H9 (cell line): ENCODE measurements at regions not wholly inside any gene's neighbourhood (a gene's known extent, or its start where the extent isn't known, plus 50 kb on each side); places are given as distances from the start of the nearest gene placed in this dataset.

Experiments used
- DNase-seq: peaks from one replicate; pipeline ENCODE4 v3.0.0-alpha.2; 2017
- H2AFZ ChIP-seq: one replicate; pipeline ENCODE4 v1.6.1; 2013; ENCODE audit warnings: mild to moderate bottlenecking, low read length, control low read depth, moderate library complexity
- H2AK5ac ChIP-seq: 2 replicates; pipeline ENCODE4 v1.6.1; 2013; ENCODE audit warnings: low read length, control low read depth, mixed read lengths; ENCODE audit not compliant: insufficient read length
- H2BK120ac ChIP-seq: one replicate; pipeline ENCODE4 v1.6.1; 2013; ENCODE audit warnings: low read depth, mild to moderate bottlenecking, low read length, control low read depth, inconsistent platforms; ENCODE audit not compliant: poor library complexity, severe bottlenecking
- H2BK12ac ChIP-seq: 2 replicates; pipeline ENCODE4 v1.6.1; 2013; ENCODE audit warnings: low read length, control low read depth, mixed read lengths, low read depth; ENCODE audit not compliant: insufficient read length
- H2BK15ac ChIP-seq: 2 replicates; pipeline ENCODE4 v1.6.1; 2013; ENCODE audit warnings: low read depth, low read length, control low read depth
- H2BK20ac ChIP-seq: one replicate; pipeline ENCODE4 v1.6.1; 2013; ENCODE audit warnings: low read depth, mild to moderate bottlenecking, low read length, control low read depth, inconsistent platforms; ENCODE audit not compliant: poor library complexity, severe bottlenecking
- H2BK5ac ChIP-seq: 2 replicates; pipeline ENCODE4 v1.6.1; 2013; ENCODE audit warnings: low read length, control low read depth, mixed read lengths; ENCODE audit not compliant: insufficient read length
- H3K14ac ChIP-seq: 2 replicates; pipeline ENCODE4 v1.6.1; 2013; ENCODE audit warnings: low read length, control low read depth; ENCODE audit not compliant: insufficient read depth
- H3K18ac ChIP-seq: 2 replicates; pipeline ENCODE4 v1.6.1; 2013; ENCODE audit warnings: low read depth, mild to moderate bottlenecking, mixed read lengths, low read length, control low read depth; ENCODE audit not compliant: insufficient read length
- H3K23ac ChIP-seq: 2 replicates; pipeline ENCODE4 v1.6.1; 2013; ENCODE audit warnings: low read length, control low read depth, mixed read lengths, low read depth; ENCODE audit not compliant: insufficient read length
- H3K23me2 ChIP-seq: 2 replicates; pipeline ENCODE4 v1.6.1; 2013; ENCODE audit warnings: low read depth, mild to moderate bottlenecking, mixed read lengths, low read length, control low read depth; ENCODE audit not compliant: insufficient read length, poor library complexity, severe bottlenecking
- H3K27ac ChIP-seq: 2 replicates; pipeline ENCODE4 v1.5.1; 2013; ENCODE audit warnings: low read length, control low read depth, mixed read lengths, low read depth; ENCODE audit not compliant: insufficient read length
- H3K27me3 ChIP-seq: 2 replicates; pipeline ENCODE4 v1.6.1; 2013; ENCODE audit warnings: low read length, control low read depth, inconsistent platforms; ENCODE audit not compliant: insufficient read depth
- H3K4ac ChIP-seq: 2 replicates; pipeline ENCODE4 v1.6.1; 2013; ENCODE audit warnings: low read depth, mild to moderate bottlenecking, control low read depth, inconsistent platforms, low read length, moderate library complexity
- H3K4me1 ChIP-seq: 2 replicates; pipeline ENCODE4 v1.6.1; 2013; ENCODE audit warnings: low read length, control low read depth, inconsistent platforms; ENCODE audit not compliant: insufficient read depth
- H3K4me2 ChIP-seq: 2 replicates; pipeline ENCODE4 v1.6.1; 2013; ENCODE audit warnings: low read length, control low read depth, mixed read lengths; ENCODE audit not compliant: insufficient read length, insufficient read depth
- H3K56ac ChIP-seq: 2 replicates; pipeline ENCODE4 v1.6.1; 2013; ENCODE audit warnings: low read depth, mild to moderate bottlenecking, mixed read lengths, low read length, control low read depth; ENCODE audit not compliant: insufficient read length
- H3K79me1 ChIP-seq: 2 replicates; pipeline ENCODE4 v1.6.1; 2013; ENCODE audit warnings: low read depth, mild to moderate bottlenecking, moderate library complexity, low read length, control low read depth, inconsistent platforms; ENCODE audit not compliant: insufficient read depth, poor library complexity, severe bottlenecking
- H3K79me2 ChIP-seq: 2 replicates; pipeline ENCODE4 v1.6.1; 2013; ENCODE audit warnings: low read length, control low read depth, inconsistent platforms; ENCODE audit not compliant: insufficient read depth
- H3K9ac ChIP-seq: 2 replicates; pipeline ENCODE4 v1.6.1; 2013; ENCODE audit warnings: low read length, control low read depth, mixed read lengths; ENCODE audit not compliant: insufficient read length; ENCODE audit errors: extremely low read depth
- H3K9me3 ChIP-seq: one replicate; pipeline ENCODE4 v1.6.1; 2013; ENCODE audit warnings: low read depth, low read length, inconsistent platforms; ENCODE audit not compliant: control insufficient read depth
- H3T11ph ChIP-seq: one replicate; pipeline ENCODE4 v1.6.1; 2013; ENCODE audit warnings: mild to moderate bottlenecking, low read length, control low read depth, inconsistent platforms
- H4K20me1 ChIP-seq: one replicate; pipeline ENCODE4 v1.6.1; 2013; ENCODE audit not compliant: control insufficient read depth, insufficient read length, insufficient read depth
- H4K5ac ChIP-seq: 2 replicates; pipeline ENCODE4 v1.6.1; 2013; ENCODE audit warnings: low read depth, mild to moderate bottlenecking, mixed read lengths, low read length, control low read depth; ENCODE audit not compliant: insufficient read length
- H4K8ac ChIP-seq: replicated peaks from 2 replicates; pipeline ENCODE4 v1.6.1; 2013; ENCODE audit warnings: low read length, control low read depth, mixed read lengths, low read depth; ENCODE audit not compliant: insufficient read length
- H4K91ac ChIP-seq: 2 replicates; pipeline ENCODE4 v1.6.1; 2013; ENCODE audit warnings: low read depth, mild to moderate bottlenecking, moderate library complexity, mixed read lengths, low read length, control low read depth; ENCODE audit not compliant: insufficient read length
- H3K27ac Mint-ChIP-seq, 3 experiments: 2 replicates in 2 of 3; 3 replicates in 1 of 3; pipeline ENCODE4 v1.8.0; 2020 to 2021; ENCODE audit warnings: mixed read lengths in 3 of 3, mild to moderate bottlenecking in 1 of 3, moderate library complexity in 1 of 3
- H3K27me3 Mint-ChIP-seq: 2 replicates; pipeline ENCODE4 v1.8.0; 2021; ENCODE audit warnings: low read depth, mild to moderate bottlenecking, moderate library complexity, mixed read lengths
- H3K36me3 Mint-ChIP-seq, 3 experiments: 2 replicates in 2 of 3; 3 replicates in 1 of 3; pipeline ENCODE4 v1.8.0; 2020 to 2021; ENCODE audit warnings: low read depth in 3 of 3, mixed read lengths in 3 of 3; ENCODE audit not compliant: insufficient read depth in 1 of 3
- H3K4me1 Mint-ChIP-seq, 2 experiments: 2 replicates each; pipeline ENCODE4 v1.8.0; 2020; ENCODE audit warnings: mixed read lengths in 2 of 2
- H3K4me3 Mint-ChIP-seq, 2 experiments: 2 replicates in 1 of 2; 3 replicates in 1 of 2; pipeline ENCODE4 v1.8.0; 2020 to 2021; ENCODE audit warnings: mild to moderate bottlenecking in 2 of 2, mixed read lengths in 2 of 2, moderate library complexity in 1 of 2
- H3K9me3 Mint-ChIP-seq, 2 experiments: 2 replicates in 1 of 2; 3 replicates in 1 of 2; pipeline ENCODE4 v1.8.0; 2020; ENCODE audit warnings: mild to moderate bottlenecking in 2 of 2, mixed read lengths in 2 of 2, moderate library complexity in 1 of 2
- WGBS: extraction: QIAGEN DNeasy Blood & Tissue Kit; methylation state at CpG from one replicate; pipeline ENCODE4 v1.1.7; 2013; ENCODE audit warnings: missing lambda C conversion rate, low lambda C conversion rate, mixed read lengths; ENCODE audit not compliant: insufficient read length; ENCODE audit errors: extremely low coverage; 5-methylcytosine and 5-hydroxymethylcytosine counted together
- TF ChIP-seq, protein P1 (sequence below): fragments of 200-600 bp; sonication (generic); conservative IDR thresholded peaks from 3 replicates; pipeline ENCODE4 v1.8.0; 2021; ENCODE audit warnings: antibody characterized with exemption, mild to moderate bottlenecking

DNA sequence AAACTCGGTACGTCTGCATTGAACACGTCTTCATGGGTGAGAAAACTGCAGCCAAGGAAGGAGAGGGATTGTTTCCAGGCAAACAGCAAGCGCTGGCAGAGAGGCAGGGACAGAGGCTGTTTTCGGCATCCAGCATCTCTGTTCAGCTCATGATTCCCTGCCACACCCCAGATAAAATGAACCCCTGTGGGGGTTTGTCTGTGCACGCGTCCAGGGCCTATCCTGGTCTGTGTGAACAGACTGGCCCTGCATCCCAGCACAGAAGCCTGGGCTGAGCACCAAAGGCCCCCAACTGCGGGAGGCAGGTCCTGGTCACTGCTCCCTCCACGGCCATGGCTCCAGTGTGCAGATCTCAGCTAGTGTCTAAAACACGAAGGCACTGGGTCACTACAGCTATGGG lies 83.3 kb upstream of the FAM20C start:
- H3K4me1 ChIP-seq = no peaks in the 10 kb centered on the region
- Mint-ChIP-seq H3K27ac (0 out of 7 replicates have a peak overlapping the region, but pooled peaks of 1 of the 3 experiments have one; percentile 77), H3K9me3 (peaks cover 17 to 26% of the 10 kb centered on the region in 2 experiments), H3K4me3 (no peak overlapping the region), H3K36me3 (peaks cover 10 to 22% (median 16%) of the 10 kb centered on the region in 3 experiments), H3K27me3 (peaks cover 4% of the 10 kb centered on the region; the same call in 1 of the 2 replicates), H3K4me1 (peaks cover 2 to 11% of the 10 kb centered on the region in 2 experiments)
- H3K9me3 ChIP-seq = peaks cover 5% of the 10 kb centered on the region
- H3K23me2 ChIP-seq = no peaks in the 10 kb centered on the region
- no peak overlapping the region for H3K9ac ChIP-seq
- H3K56ac ChIP-seq = no peak overlapping the region
- H2BK5ac ChIP-seq = no peak overlapping the region
- H2BK15ac ChIP-seq = no peak overlapping the region
- no peak overlapping the region for H3K4ac ChIP-seq
- no peak overlapping the region for H4K5ac ChIP-seq
- H3K18ac ChIP-seq = no peak overlapping the region
- H3K79me2 ChIP-seq = no peaks in the 10 kb centered on the region
- no peak overlapping the region for H3K27ac ChIP-seq
- no peak overlapping the region for H3K4me2 ChIP-seq
- no peak overlapping the region for H2BK120ac ChIP-seq
- peak; percentile 20 for DNase-seq
- H2AFZ ChIP-seq = no peak overlapping the region
- no peak overlapping the region for H2BK20ac ChIP-seq
- H4K91ac ChIP-seq = no peak overlapping the region
- H3K23ac ChIP-seq = no peak overlapping the region
- no peak overlapping the region for H2AK5ac ChIP-seq
- no peaks in the 10 kb centered on the region for H3K79me1 ChIP-seq
- no peak overlapping the region for H3T11ph ChIP-seq
- H3K14ac ChIP-seq = no peak overlapping the region; the same call in 1 of the 2 replicates
- no peak overlapping the region for H4K8ac ChIP-seq
- no CpG with 5 or more reads among the region's 10 CpGs for WGBS
- TF ChIP-seq, protein P1, sequence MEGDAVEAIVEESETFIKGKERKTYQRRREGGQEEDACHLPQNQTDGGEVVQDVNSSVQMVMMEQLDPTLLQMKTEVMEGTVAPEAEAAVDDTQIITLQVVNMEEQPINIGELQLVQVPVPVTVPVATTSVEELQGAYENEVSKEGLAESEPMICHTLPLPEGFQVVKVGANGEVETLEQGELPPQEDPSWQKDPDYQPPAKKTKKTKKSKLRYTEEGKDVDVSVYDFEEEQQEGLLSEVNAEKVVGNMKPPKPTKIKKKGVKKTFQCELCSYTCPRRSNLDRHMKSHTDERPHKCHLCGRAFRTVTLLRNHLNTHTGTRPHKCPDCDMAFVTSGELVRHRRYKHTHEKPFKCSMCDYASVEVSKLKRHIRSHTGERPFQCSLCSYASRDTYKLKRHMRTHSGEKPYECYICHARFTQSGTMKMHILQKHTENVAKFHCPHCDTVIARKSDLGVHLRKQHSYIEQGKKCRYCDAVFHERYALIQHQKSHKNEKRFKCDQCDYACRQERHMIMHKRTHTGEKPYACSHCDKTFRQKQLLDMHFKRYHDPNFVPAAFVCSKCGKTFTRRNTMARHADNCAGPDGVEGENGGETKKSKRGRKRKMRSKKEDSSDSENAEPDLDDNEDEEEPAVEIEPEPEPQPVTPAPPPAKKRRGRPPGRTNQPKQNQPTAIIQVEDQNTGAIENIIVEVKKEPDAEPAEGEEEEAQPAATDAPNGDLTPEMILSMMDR = no peak
- no peak overlapping the region for H2BK12ac ChIP-seq
- no peaks in the 10 kb centered on the region for H4K20me1 ChIP-seq
- no peaks in the 10 kb centered on the region for H3K27me3 ChIP-seq
